ENCODE measurements at regions not wholly inside any gene's neighbourhood (a gene's known extent, or its start where the extent isn't known, plus 50 kb on each side); places are given as distances from the start of the nearest gene placed in this dataset.

GRCh38 chr11:45518141-45518832 lies 147.1 kb downstream of the CHST1 start:
- DNase-seq (ENCODE audit: low spot score) (peak; percentile 88), ATAC-seq (peak; percentile 100)
- Histone ChIP-seq H3F3A (replicated peaks; ENCODE audit: low read depth) (no peaks in the 10 kb centered on the region), H3K36me3 (ENCODE audit: insufficient read depth) (no peaks in the 10 kb centered on the region), H3K27me3 (ENCODE audit: insufficient read depth) (no peaks in the 10 kb centered on the region), H3K4me2 (no peak overlapping the region), H3K79me2 (replicated peaks; ENCODE audit: insufficient read depth) (no peaks in the 10 kb centered on the region), H4K20me1 (replicated peaks; ENCODE audit: insufficient read depth) (no peaks in the 10 kb centered on the region), H3K27ac (ENCODE audit: low read depth) (no peak overlapping the region), H3K9me2 (ENCODE audit: insufficient read depth) (no peaks in the 10 kb centered on the region), H3K4me3 (no peak overlapping the region), H2AFZ (peak overlapping the region; percentile 70), H3K4me1 (ENCODE audit: insufficient read depth) (no peaks in the 10 kb centered on the region)
- 0 out of 2 replicates have a peak overlapping the region, but pooled peaks have one; percentile 41 for H3K27ac Mint-ChIP-seq
- H3K27me3 Mint-ChIP-seq (ENCODE audit: insufficient read depth, low read depth, poor library complexity) = peaks cover 2% of the 10 kb centered on the region
- TF ChIP-seq STAT1 (IDR thresholded peaks at IDR 0.05; ENCODE audit: unreplicated experiment) = no peak
- no peak for TF ChIP-seq NANOG (IDR thresholded peaks at IDR 0.05; ENCODE audit: borderline replicate concordance)
- no peak for TF ChIP-seq CREB1 (CRISPR knock-in tag; IDR thresholded peaks at IDR 0.05; ENCODE audit: low read depth)
- TF ChIP-seq ZNF114 (CRISPR knock-in tag; IDR thresholded peaks at IDR 0.05) = no peak
- no peak for TF ChIP-seq ZNF462 (CRISPR knock-in tag; IDR thresholded peaks at IDR 0.05)
- TF ChIP-seq ZNF331 (CRISPR knock-in tag; IDR thresholded peaks at IDR 0.05; ENCODE audit: low read depth) = no peak
- TF ChIP-seq JUNB (IDR thresholded peaks at IDR 0.05; ENCODE audit: unreplicated experiment) = no peak
- no peak for TF ChIP-seq POLR2AphosphoS5 (IDR thresholded peaks at IDR 0.05; ENCODE audit: low read depth)
- no peak for TF ChIP-seq CTCF (conservative IDR thresholded peaks at IDR 0.05; ENCODE audit: low read depth in 2 of 2)
- no peak for TF ChIP-seq REST (IDR thresholded peaks at IDR 0.05; ENCODE audit: unreplicated experiment)
- no peak for TF ChIP-seq EZH2 (IDR thresholded peaks at IDR 0.05; ENCODE audit: low read depth, unreplicated experiment)
- H3K4me3 Mint-ChIP-seq = no peak overlapping the region
- peaks cover 5% of the 10 kb centered on the region; the same call in 1 of the 3 replicates for H3K9me3 Mint-ChIP-seq
- H3K4me1 Mint-ChIP-seq = peaks cover 3% of the 10 kb centered on the region; the same call in 2 of the 3 replicates
- no peaks in the 10 kb centered on the region for H3K36me3 Mint-ChIP-seq (ENCODE audit: low read depth)

All from GM23338 (cell line).